Psoas muscle (tissue), 7 donors: ENCODE measurements at regions not wholly inside any gene's neighbourhood (a gene's known extent, or its start where the extent isn't known, plus 50 kb on each side); places are given as distances from the start of the nearest gene placed in this dataset.

ENCODE experiments used
- ATAC-seq, 4 donors: fragments of 200-7000 bp; cut with Tn5 transposase; one replicate each; pipeline ENCODE4 v1.9.1; 2020; ENCODE audit warnings: moderate library complexity in 3 of 4, mild to moderate bottlenecking in 2 of 4
- DNase-seq, 2 donors: peaks; one replicate each; pipeline ENCODE4 v3.0.0-alpha.2; 2020
- H3K27ac ChIP-seq: fragments of 200-600 bp; one replicate; pipeline ENCODE4 v1.8.0; 2022
- H3K27me3 ChIP-seq, 3 donors: fragments of 200-600 bp in 1 of 3; one replicate each; pipeline versions ENCODE4 v1.6.1 to v1.8.0; 2013 to 2022; ENCODE audit warnings: low read length in 2 of 3, mild to moderate bottlenecking in 2 of 3, moderate library complexity in 1 of 3; ENCODE audit not compliant: insufficient read depth in 3 of 3
- H3K36me3 ChIP-seq, 2 donors: fragments of 200-600 bp in 1 of 2; one replicate each; pipeline versions ENCODE4 v1.6.1 to v1.8.0; 2013 to 2022; ENCODE audit warnings: low read depth in 1 of 2, mild to moderate bottlenecking in 1 of 2, moderate library complexity in 1 of 2; ENCODE audit not compliant: insufficient read depth in 1 of 2
- H3K4me1 ChIP-seq: fragments of 200-600 bp; one replicate; pipeline ENCODE4 v1.8.0; 2022
- H3K4me3 ChIP-seq: fragments of 200-600 bp; one replicate; pipeline ENCODE4 v1.8.0; 2022; ENCODE audit warnings: mild to moderate bottlenecking
- H3K9me3 ChIP-seq: fragments of 200-600 bp; one replicate; pipeline ENCODE4 v1.8.0; 2022
- CTCF ChIP-seq: fragments of 200-600 bp; IDR thresholded peaks from one replicate; pipeline ENCODE4 v1.8.0; 2022; ENCODE audit warnings: antibody characterized with exemption
- WGBS, 3 donors: extraction: QIAGEN DNeasy Blood & Tissue Kit; methylation state at CpG; one replicate each; pipeline versions ENCODE4 v1.1.6 to v1.1.7; 2013; 5-methylcytosine and 5-hydroxymethylcytosine counted together
- intact Hi-C, 2 donors: fragments of 100-400 bp; cut with DNase I; formaldehyde crosslinking; loops; one replicate each; pipeline versions ENCODE4 v1.11.0 to v1.14.2; 2022
- donor health status: healthy with polysubstance abuse.
- donor health status: DM: no; HTN: no; CAD: no; lungs with moderate emphysema.
- donor health status: Bipolar disorder and iron deficiency.
- donor health status: healthy.
- donor health status: DM: yes; HTN: yes; CAD: no.
- donor health status: DM: no; HTN: no; CAD: no.
- donor health status: DM: yes; HTN: yes; CAD: no.

GRCh38 chr11:122170815-122171475 is 54.9 kb upstream of the BLID start:
- DNase-seq, result no peak
- Histone ChIP-seq H3K27ac (no peak overlapping the region), H3K9me3 (no peaks in the 10 kb centered on the region), H3K36me3 (no peaks in the 10 kb centered on the region), H3K4me3 (no peak overlapping the region), H3K4me1 (no peaks in the 10 kb centered on the region), H3K27me3 (no peaks in the 10 kb centered on the region)
- ATAC-seq, result no peak
- 85 to 92% (median 88%) methylated on average over 3 of the region's 3 CpGs for WGBS, 3 donors
- TF ChIP-seq CTCF, result no peak
- intact Hi-C loops, result no loop called here

- H3K27ac ChIP-seq, result no peak overlapping the region
- ATAC-seq, result no peak
- H3K27me3 ChIP-seq, result no peaks in the 10 kb centered on the region
- H3K9me3 ChIP-seq, result no peaks in the 10 kb centered on the region
- no peak for TF ChIP-seq CTCF
- no peak for DNase-seq
- H3K4me1 ChIP-seq, result no peaks in the 10 kb centered on the region
- 77 to 88% (median 80%) methylated on average over 3 of the region's 3 CpGs for WGBS, 3 donors
- intact Hi-C loops, result no loop called here
- H3K36me3 ChIP-seq, result no peaks in the 10 kb centered on the region
- no peak overlapping the region for H3K4me3 ChIP-seq
Measured at GRCh38 chr11:122168218-122168617, 52.2 kb upstream of the BLID start.

GRCh38 chr11:122167100-122167499 is 51.1 kb upstream of the BLID start:
- TF ChIP-seq CTCF, result no peak
- H3K4me3 ChIP-seq, result no peak overlapping the region
- no peaks in the 10 kb centered on the region for H3K27me3 ChIP-seq
- DNase-seq, result no peak
- intact Hi-C loops, result no loop called here
- ATAC-seq, result peak in 1 of 4 donors; percentile 32
- no peaks in the 10 kb centered on the region for H3K36me3 ChIP-seq
- WGBS, 3 donors, result 70 to 80% (median 79%) methylated on average over 3 of the region's 3 CpGs
- H3K27ac ChIP-seq, result no peak overlapping the region
- H3K4me1 ChIP-seq, result no peaks in the 10 kb centered on the region
- H3K9me3 ChIP-seq, result no peaks in the 10 kb centered on the region

- H3K9me3 ChIP-seq, result no peaks in the 10 kb centered on the region
- H3K4me1 ChIP-seq, result peaks cover 5% of the 10 kb centered on the region
- no peak overlapping the region for H3K27ac ChIP-seq
- H3K36me3 ChIP-seq, result no peaks in the 10 kb centered on the region
- no peak for TF ChIP-seq CTCF
- WGBS, 3 donors, result 68 to 82% (median 71%) methylated on average over 7 of the region's 7 CpGs
- DNase-seq, result no peak
- intact Hi-C loops, result no loop called here
- H3K4me3 ChIP-seq, result no peak overlapping the region
- no peak for ATAC-seq
- H3K27me3 ChIP-seq, result no peaks in the 10 kb centered on the region
Measured at GRCh38 chr11:122165607-122166371, 49.8 kb upstream of the BLID start.
